Activated CD8-positive, alpha-beta T cell treated with anti-CD3 and anti-CD28 coated beads, Interleukin-2, amount 10 ng/mL, durations not matched to agents 7 days and 5 days (primary cell): ENCODE measurements at regions not wholly inside any gene's neighbourhood (a gene's known extent, or its start where the extent isn't known, plus 50 kb on each side); places are given as distances from the start of the nearest gene placed in this dataset.
"Not testable (repeated sequence)": the region's sequence is repeated elsewhere in the genome, so short reads cannot be mapped to it uniquely, and the experiment has no call there.

Experiments
- ATAC-seq: fragments of 150-1000 bp; cut with Tn5 transposase; one replicate; pipeline ENCODE4 v1.10.0; 2021; ENCODE audit warnings: moderate library complexity
- CTCF ChIA-PET: fragments of 350-600 bp; sonication (Branson Sonifier 250); formaldehyde crosslinking; loops from one replicate; lab custom pipeline; 2021; ENCODE audit warnings: antibody characterized with exemption; lab: Charles Lee
- POLR2A ChIA-PET: fragments of 350-600 bp; sonication (Branson Sonifier 250); formaldehyde crosslinking; loops from one replicate; lab custom pipeline; 2021; ENCODE audit warnings: antibody characterized with exemption; lab: Charles Lee
- DNase-seq: peaks from one replicate; pipeline ENCODE4 v3.0.0-alpha.2; 2020
- H3K27ac Mint-ChIP-seq: one replicate; pipeline ENCODE4 v1.8.0; 2021; ENCODE audit warnings: mild to moderate bottlenecking, mixed read lengths
- H3K27me3 Mint-ChIP-seq: one replicate; pipeline ENCODE4 v1.8.0; 2021; ENCODE audit warnings: low read depth, mixed read lengths
- H3K36me3 Mint-ChIP-seq: one replicate; pipeline ENCODE4 v1.8.0; 2021; ENCODE audit warnings: low read depth, mixed read lengths
- H3K4me1 Mint-ChIP-seq: one replicate; pipeline ENCODE4 v1.8.0; 2021; ENCODE audit warnings: low read depth, mixed read lengths
- H3K4me3 Mint-ChIP-seq: one replicate; pipeline ENCODE4 v1.8.0; 2021; ENCODE audit warnings: mild to moderate bottlenecking, mixed read lengths
- H3K9me3 Mint-ChIP-seq: one replicate; pipeline ENCODE4 v1.8.0; 2022; ENCODE audit warnings: mixed read lengths; ENCODE audit not compliant: insufficient read depth

- Mint-ChIP-seq H3K9me3 (peaks cover 20% of the 10 kb centered on the region), H3K27ac (no peak overlapping the region), H3K27me3 (peaks cover 40% of the 10 kb centered on the region), H3K4me1 (no peaks in the 10 kb centered on the region), H3K36me3 (no peaks in the 10 kb centered on the region), H3K4me3 (no peak overlapping the region)
- DNase-seq (no peak), ATAC-seq (no peak)
- ChIA-PET POLR2A (no interaction called here), CTCF (no interaction called here)
Observed at GRCh38 chr7:149655784-149656183, 117.6 kb downstream of the ZNF467 start.

GRCh38 chr7:149654588-149654987 lies 118.8 kb downstream of the ZNF467 start:
- ChIA-PET CTCF (no interaction called here), POLR2A (no interaction called here)
- Mint-ChIP-seq H3K27ac (no peak overlapping the region), H3K36me3 (no peaks in the 10 kb centered on the region), H3K9me3 (peaks cover 20% of the 10 kb centered on the region), H3K4me1 (no peaks in the 10 kb centered on the region), H3K4me3 (no peak overlapping the region), H3K27me3 (peaks cover 39% of the 10 kb centered on the region)
- ATAC-seq (no peak), DNase-seq (no peak)

GRCh38 chr7:149650190-149650589 lies 123.2 kb downstream of the ZNF467 start:
- H3K36me3 Mint-ChIP-seq, H3K4me3 Mint-ChIP-seq, H3K27ac Mint-ChIP-seq, POLR2A ChIA-PET, DNase-seq, ATAC-seq, H3K4me1 Mint-ChIP-seq: not testable (repeated sequence)
- Mint-ChIP-seq H3K27me3 (peaks cover 42% of the 10 kb centered on the region), H3K9me3 (peaks cover 20% of the 10 kb centered on the region)
- CTCF ChIA-PET, result interaction anchor here (1.0 to 1.4 kb wide), 4 partner anchors 10 to 92 kb away, joined by 3 to 4 read pairs (median 3); no protein-coding TSS in a partner anchor

- CTCF ChIA-PET, result no interaction called here
- POLR2A ChIA-PET, result no interaction called here
Observed at GRCh38 chr7:149644754-149645153, 128.6 kb downstream of the ZNF467 start.

GRCh38 chr7:149642589-149642988 lies 130.8 kb downstream of the ZNF467 start:
- peaks cover 6% of the 10 kb centered on the region for H3K27me3 Mint-ChIP-seq
- H3K4me1 Mint-ChIP-seq, result no peaks in the 10 kb centered on the region
- CTCF ChIA-PET, result no interaction called here

More at GRCh38 chr7:149644754-149645153, 128.6 kb downstream of the ZNF467 start:
- Mint-ChIP-seq H3K27ac (no peak overlapping the region), H3K36me3 (no peaks in the 10 kb centered on the region), H3K9me3 (no peaks in the 10 kb centered on the region), H3K4me1 (no peaks in the 10 kb centered on the region), H3K27me3 (peaks cover 20% of the 10 kb centered on the region), H3K4me3 (no peak overlapping the region)
- ATAC-seq (no peak), DNase-seq (no peak)

GRCh38 chr7:149638566-149639320 lies 134.6 kb downstream of the ZNF467 start:
- no peaks in the 10 kb centered on the region for H3K4me1 Mint-ChIP-seq
- no peak for ATAC-seq
- H3K9me3 Mint-ChIP-seq, result no peaks in the 10 kb centered on the region
- no peak overlapping the region for H3K27ac Mint-ChIP-seq
- ChIA-PET CTCF (interaction anchor here (0.8 to 2.2 kb wide), 3 partner anchors 12 to 168 kb away, joined by 3 to 8 read pairs (median 8); no protein-coding TSS in a partner anchor), POLR2A (no interaction called here)
- H3K4me3 Mint-ChIP-seq, result no peak overlapping the region
- no peak for DNase-seq
- H3K36me3 Mint-ChIP-seq, result no peaks in the 10 kb centered on the region
- H3K27me3 Mint-ChIP-seq, result peaks cover 10% of the 10 kb centered on the region

More at GRCh38 chr7:149642589-149642988, 130.8 kb downstream of the ZNF467 start:
- DNase-seq (no peak), ATAC-seq (no peak)
- H3K9me3 Mint-ChIP-seq, result no peaks in the 10 kb centered on the region
- H3K4me3 Mint-ChIP-seq, result no peak overlapping the region
- POLR2A ChIA-PET, result no interaction called here
- H3K27ac Mint-ChIP-seq, result no peak overlapping the region
- no peaks in the 10 kb centered on the region for H3K36me3 Mint-ChIP-seq

- ATAC-seq, result no peak
- ChIA-PET POLR2A (no interaction called here), CTCF (interaction anchor here (0.8 to 2.2 kb wide), 4 partner anchors 11 to 169 kb away, joined by 3 to 8 read pairs (median 6); no protein-coding TSS in a partner anchor)
- H3K36me3 Mint-ChIP-seq, result no peaks in the 10 kb centered on the region
- H3K27me3 Mint-ChIP-seq, result peaks cover 10% of the 10 kb centered on the region
- no peaks in the 10 kb centered on the region for H3K9me3 Mint-ChIP-seq
- H3K4me3 Mint-ChIP-seq, result no peak overlapping the region
- H3K4me1 Mint-ChIP-seq, result no peaks in the 10 kb centered on the region
- DNase-seq, result no peak
- no peak overlapping the region for H3K27ac Mint-ChIP-seq
Observed at GRCh38 chr7:149637911-149638565, 135.3 kb downstream of the ZNF467 start.

- ATAC-seq, result no peak
Observed at GRCh38 chr7:149635561-149636329, 137.6 kb downstream of the ZNF467 start.

GRCh38 chr7:149633976-149634945 lies 136.7 kb upstream of the ZNF746 start:
- ATAC-seq (no peak), DNase-seq (no peak)
- ChIA-PET CTCF (interaction anchor here (0.6 kb wide), 1 partner anchor 11 kb away, joined by 3 read pairs; no protein-coding TSS in a partner anchor), POLR2A (no interaction called here)
- no peaks in the 10 kb centered on the region for H3K9me3 Mint-ChIP-seq
- no peak overlapping the region for H3K4me3 Mint-ChIP-seq
- H3K27ac Mint-ChIP-seq, result no peak overlapping the region
- peaks cover 5% of the 10 kb centered on the region for H3K27me3 Mint-ChIP-seq
- H3K36me3 Mint-ChIP-seq, result no peaks in the 10 kb centered on the region
- H3K4me1 Mint-ChIP-seq, result no peaks in the 10 kb centered on the region

More at GRCh38 chr7:149635561-149636329, 137.6 kb downstream of the ZNF467 start:
- H3K9me3 Mint-ChIP-seq, result no peaks in the 10 kb centered on the region
- no peaks in the 10 kb centered on the region for H3K4me1 Mint-ChIP-seq
- ChIA-PET CTCF (no interaction called here), POLR2A (no interaction called here)
- H3K27me3 Mint-ChIP-seq, result peaks cover 5% of the 10 kb centered on the region
- H3K36me3 Mint-ChIP-seq, result no peaks in the 10 kb centered on the region
- no peak for DNase-seq
- no peak overlapping the region for H3K27ac Mint-ChIP-seq
- H3K4me3 Mint-ChIP-seq, result no peak overlapping the region

GRCh38 chr7:149628361-149629149 lies 130.9 kb upstream of the ZNF746 start:
- peaks cover 19% of the 10 kb centered on the region for H3K27me3 Mint-ChIP-seq
- not testable (repeated sequence) for H3K36me3 Mint-ChIP-seq, H3K27ac Mint-ChIP-seq, H3K4me3 Mint-ChIP-seq, H3K9me3 Mint-ChIP-seq, DNase-seq, H3K4me1 Mint-ChIP-seq, ATAC-seq
- ChIA-PET POLR2A (interaction anchor here (0.7 kb wide), 1 partner anchor 563 kb away, joined by 3 read pairs; no protein-coding TSS in a partner anchor), CTCF (interaction anchor here (1.5 kb wide), 1 partner anchor 34 kb away, joined by 4 read pairs; no protein-coding TSS in a partner anchor)
